HT1080 (cell line): ENCODE measurements at regions not wholly inside any gene's neighbourhood (a gene's known extent, or its start where the extent isn't known, plus 50 kb on each side); places are given as distances from the start of the nearest gene placed in this dataset.
A peak's percentile ranks its signal among the peaks of the same experiment; 100 is the strongest.

Source experiments
- DNase-seq: peaks from one replicate; pipeline ENCODE4 v3.0.0-alpha.2; 2015; ENCODE audit warnings: low read depth

GRCh38 chr15:27671819-27672437 is 427.2 kb downstream of the OCA2 start:
- no peak for DNase-seq

DNA sequence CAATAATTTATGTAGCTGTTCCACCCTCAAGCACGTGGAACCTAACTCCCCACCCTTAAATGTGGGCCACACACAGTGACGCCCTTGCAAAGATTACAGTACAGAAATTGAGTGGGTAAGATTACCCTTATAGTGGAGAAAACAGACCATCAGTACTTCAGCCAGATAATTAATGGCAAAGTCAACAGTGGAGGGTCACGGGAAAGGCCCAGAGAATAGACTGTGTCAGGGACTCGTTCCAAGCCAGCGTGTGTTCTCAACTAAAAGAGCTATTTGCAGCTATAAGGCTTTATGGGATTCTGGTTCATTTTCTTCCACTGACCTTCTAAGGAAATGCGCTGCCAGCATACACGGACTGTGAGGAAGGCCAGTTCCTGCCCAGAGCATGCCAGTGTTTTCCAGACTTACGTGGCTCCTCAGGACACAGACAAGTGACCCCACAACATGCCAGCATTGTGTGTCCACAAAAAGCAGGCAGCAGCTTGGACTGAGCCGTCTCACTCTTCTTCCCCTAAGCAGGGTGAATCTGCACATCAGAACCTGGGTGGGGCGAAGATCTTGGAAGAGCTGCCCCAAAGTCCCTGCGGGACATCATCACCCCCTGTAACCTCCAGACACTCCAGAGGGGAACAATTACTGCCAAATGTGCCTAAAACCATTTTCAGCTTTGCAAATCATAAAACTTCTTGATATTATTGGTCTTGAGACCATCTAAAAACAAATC is 428.5 kb downstream of the OCA2 start:
- no peak for DNase-seq

DNA sequence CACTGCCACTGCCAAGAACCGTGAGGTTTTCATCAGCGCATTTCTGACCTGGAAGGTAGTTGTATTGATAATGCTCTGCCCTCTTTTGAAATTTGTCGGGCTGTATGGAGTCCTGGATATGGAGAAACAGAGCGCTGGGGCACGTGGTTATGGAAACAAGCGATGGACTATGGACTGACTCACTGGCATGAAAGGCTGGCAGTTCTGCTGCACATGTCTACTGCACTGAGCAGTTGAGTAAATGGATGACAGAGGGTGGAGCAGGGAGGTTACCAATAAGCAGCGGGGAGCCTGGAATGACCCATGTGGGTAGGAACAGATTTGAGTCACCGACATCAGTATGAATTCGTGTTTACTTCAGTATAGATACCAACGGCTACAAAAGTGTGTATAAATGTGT is 429.5 kb downstream of the OCA2 start:
- DNase-seq = peak; percentile 30

DNA sequence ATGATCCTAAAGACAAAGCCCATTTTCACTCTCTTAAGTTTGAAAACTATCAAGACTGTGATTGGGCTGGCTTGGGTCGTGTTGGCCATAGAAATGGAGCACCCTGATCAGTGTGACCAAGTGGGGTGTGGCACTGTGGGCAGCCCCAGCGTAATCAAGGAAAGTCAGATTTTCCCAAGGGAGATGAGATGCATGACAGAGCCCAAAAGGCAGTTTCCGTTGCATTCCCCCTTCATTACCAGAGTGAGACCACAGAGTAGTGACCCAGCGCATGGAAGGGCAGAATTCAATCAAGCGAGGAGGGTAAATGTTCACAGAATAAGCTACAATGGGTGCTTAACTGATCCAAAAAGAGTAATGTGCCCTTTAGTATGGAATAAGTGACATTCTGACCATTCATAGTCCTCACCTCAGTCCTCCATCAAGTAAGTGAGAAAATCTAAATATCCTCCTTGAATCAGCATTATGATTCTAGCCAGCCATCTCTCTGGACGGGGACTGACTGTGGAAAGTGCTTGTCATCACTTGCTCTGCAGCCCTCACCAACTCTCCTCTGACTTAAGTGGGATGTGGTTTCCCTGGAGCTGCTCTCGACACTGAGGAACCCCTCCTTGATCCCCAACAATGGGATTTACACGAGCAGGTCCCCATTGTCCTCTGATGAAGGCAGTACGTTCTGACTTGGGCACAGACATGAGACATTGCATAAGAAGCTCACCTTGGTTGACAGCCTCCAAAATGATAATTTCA is 430.5 kb downstream of the OCA2 start:
- no peak for DNase-seq

DNA sequence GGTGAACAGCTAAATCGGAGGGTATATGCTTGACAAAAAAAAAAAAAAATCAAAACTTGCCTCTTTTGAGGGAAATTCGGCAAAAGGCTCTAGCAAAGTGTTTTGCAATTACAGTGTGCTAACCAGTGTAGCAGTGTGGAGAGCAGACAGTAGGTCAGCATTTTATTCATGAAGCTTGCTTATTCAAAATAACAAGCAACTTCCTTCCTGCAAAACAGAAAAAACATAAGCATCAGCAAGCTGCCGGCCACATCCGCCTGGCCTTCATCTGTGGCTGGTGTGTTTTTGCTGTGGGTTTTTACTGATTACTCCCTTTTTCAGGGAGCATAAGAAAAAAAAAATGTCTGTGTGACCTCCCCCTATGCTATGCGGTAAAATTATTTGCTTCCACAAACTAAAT is 434.1 kb downstream of the OCA2 start:
- no peak for DNase-seq

DNA sequence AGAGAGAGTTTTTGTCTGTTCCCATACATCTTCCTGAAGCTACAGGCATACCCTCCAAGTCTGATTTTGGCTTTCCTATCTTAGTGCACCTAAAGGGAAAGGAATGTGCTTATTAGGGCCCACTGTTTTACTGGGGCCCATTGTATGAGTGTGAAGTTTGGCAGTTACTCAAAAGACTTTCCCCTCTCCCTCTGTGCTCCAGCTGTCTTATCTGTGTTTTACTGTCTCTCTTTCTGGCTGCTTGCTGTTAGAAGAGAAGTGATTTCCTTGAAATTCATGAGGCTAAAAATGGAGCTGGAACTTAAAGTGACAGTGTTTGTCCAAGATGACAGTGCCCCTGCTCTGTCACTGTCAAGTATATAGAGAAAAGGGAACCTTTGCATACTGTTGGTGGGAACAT is 436.2 kb downstream of the OCA2 start:
- DNase-seq = no peak

- no peak for DNase-seq
These were observed 438.4 kb downstream of the OCA2 start for GRCh38 chr15:27660676-27661075.

GRCh38 chr15:27656296-27656987 is 442.7 kb downstream of the OCA2 start:
- DNase-seq = no peak

DNA sequence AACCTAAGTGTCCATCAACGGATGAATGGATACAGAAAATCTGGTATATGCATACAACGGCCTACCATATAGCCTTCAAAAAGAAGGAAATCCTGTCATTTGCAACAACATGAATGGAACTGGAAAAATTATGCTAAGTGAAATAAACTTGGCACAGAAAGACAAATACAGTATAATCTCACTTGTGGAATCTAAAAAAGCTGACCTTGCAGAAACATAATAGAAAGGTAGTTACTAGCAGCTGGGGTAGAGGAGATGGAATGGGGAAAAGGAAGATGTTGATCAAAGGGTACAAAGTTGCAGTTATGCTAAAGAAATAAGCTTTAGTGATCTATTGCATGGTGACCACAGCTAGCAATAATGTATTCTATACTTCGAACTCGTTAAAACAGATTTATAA is 444.1 kb downstream of the OCA2 start:
- no peak for DNase-seq

DNA sequence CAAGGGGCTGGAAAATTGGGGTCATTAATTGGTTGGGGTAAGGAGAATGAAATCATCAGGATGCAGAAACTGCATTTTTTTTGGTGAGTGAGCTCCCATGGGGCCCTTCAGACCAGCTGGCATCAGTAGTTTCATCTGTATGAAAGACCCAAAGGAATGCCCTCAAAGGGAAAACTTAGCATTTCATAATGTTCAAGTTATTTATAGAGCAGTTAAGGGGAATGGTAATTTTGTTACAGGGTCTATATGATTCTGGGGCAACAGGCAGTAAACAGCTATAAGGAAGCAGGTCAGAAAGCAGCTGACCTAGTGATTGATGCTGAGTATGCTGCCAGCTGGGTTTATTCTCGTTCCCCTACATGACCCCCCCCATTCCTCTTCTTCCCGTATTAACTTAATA is 448.9 kb downstream of the OCA2 start:
- no peak for DNase-seq

GRCh38 chr15:27648359-27648758 is 450.8 kb downstream of the OCA2 start:
- no peak for DNase-seq

- DNase-seq = no peak
These were observed 452.6 kb downstream of the OCA2 start for GRCh38 chr15:27646531-27646930.

- DNase-seq = no peak
These were observed 453.4 kb downstream of the OCA2 start for GRCh38 chr15:27645672-27646071.

DNA sequence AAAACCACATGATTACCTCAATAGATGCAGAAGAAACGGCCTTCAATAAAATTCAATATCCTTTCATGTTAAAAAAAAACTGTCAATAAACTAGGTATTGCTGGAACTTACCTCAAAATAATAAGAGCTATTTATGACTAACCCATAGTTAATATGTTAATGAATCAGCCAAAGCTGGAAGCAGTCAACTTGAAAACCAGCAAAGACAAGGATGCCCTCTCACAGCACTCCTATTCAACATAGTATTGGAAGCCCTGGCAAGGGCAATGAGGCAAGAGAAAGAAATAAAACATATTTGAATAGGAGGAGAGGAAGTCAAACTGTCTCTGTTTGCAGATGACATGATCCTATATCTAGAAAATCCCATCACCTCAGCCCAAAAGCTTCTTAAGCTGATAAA is 456.1 kb downstream of the OCA2 start:
- no peak for DNase-seq

DNA sequence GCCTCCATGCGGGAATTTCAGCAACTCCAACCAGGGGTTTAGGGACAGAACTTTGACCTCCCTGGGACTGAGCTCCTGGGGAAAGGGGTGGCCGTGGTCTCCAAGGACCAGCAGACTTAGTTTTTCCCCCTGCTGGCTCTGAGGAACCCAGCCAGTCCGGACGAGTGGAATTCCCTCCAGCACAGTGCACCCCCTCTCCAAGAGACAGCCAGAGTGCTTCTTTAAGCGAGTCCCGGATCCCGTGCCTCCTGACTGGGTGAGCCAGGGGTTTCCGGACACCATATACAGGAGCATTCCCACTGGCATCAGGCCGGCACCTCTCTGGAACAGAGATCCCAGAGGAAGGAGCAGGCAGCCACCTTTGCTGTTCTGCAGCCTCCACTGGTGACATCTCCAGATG is 459.5 kb downstream of the OCA2 start:
- DNase-seq = no peak

DNA sequence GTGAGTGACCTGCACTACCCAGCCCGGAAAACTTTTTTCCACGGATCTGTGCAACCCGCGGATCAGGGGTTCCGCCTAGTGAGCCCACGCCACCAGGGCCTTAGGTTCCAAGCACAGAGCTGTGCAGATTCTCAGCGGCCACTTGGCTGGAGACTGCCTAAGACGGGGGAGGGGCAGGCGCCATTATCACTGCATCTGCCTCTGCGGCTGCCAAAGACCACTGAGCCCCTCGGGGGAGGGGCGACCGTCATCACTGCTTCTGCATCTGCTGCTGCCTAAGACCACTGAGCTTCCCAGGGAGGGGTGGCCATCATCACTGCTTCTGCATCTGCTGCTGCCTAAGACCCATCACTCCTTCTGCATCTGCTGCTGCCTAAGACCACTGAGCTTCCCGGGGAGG is 460.2 kb downstream of the OCA2 start:
- no peak for DNase-seq

- no peak for DNase-seq
These were observed 463.2 kb downstream of the OCA2 start for GRCh38 chr15:27635916-27636315.

DNA sequence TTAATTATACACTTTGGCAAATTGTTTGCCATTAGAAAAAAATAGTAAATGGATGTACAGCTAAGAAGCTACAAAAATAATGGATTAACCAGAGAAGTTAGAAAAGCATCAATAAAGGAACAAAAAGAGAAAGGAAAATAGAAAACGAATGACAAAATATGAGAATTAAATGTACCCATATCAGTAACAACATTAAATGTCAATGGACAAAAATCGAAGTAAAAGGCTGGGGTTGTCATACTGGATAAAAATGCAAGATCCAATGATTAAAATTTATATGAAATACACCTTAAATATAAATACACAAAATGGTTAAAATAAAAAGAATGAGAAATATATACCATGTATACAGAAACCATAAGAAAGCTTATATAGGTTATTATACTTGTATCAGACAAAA is 470.6 kb downstream of the OCA2 start:
- no peak for DNase-seq

DNA sequence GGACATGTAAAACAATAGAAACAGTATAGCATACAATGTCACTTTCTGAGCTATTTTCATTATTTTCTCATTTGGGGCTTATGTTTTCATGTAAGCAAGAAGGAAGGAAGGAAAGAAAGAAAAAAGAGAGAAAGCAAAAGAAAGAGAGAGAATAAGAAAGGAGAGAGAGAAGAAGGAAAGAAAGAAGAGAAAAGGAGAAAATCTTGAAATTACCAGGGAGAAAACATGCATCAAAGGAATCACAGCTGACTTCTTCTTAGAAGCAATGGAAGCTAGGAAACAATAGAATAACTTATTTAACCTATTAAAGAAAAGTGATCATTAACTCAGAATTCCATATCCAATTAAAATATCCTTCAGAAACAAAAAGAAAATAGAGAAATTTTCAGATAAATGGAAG is 471.5 kb downstream of the OCA2 start:
- no peak for DNase-seq

GRCh38 chr15:27623560-27624305 is 475.4 kb downstream of the OCA2 start:
- DNase-seq = no peak

DNA sequence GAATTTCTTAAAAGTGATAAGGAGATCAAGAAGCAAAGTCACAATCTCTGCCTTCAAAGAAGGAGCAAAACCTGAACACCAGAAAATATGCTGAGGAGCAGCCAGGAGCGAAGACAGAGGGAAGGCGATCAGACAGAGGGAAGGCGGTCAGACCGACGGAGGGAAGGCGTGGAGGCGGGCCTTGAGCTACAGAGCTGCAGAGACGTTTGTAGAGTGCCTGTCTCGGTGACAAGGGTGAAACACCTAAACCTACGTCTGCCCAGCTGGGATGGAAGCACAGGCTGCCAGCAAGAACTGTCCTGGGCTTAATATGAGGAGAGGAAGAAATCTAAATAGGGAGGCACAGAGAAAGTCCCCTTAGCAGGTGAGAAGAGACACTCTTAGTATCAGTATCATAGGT is 476.0 kb downstream of the OCA2 start:
- DNase-seq = no peak
